MG63 (cell line): ENCODE measurements at regions not wholly inside any gene's neighbourhood (a gene's known extent, or its start where the extent isn't known, plus 50 kb on each side); places are given as distances from the start of the nearest gene placed in this dataset.

Source experiments
- DNase-seq: peaks from one replicate; pipeline ENCODE4 v3.0.0-alpha.2; 2020
- H3K27me3 ChIP-seq: fragments of 250-450 bp; sonication (Bioruptor Pico); 2 replicates; pipeline ENCODE4 v1.5.1; 2020; ENCODE audit warnings: mild to moderate bottlenecking, moderate library complexity
- H3K36me3 ChIP-seq: fragments of 250-450 bp; sonication (Bioruptor Pico); 2 replicates; pipeline ENCODE4 v1.5.1; 2020; ENCODE audit warnings: mild to moderate bottlenecking, moderate library complexity
- H3K4me3 ChIP-seq: fragments of 250-450 bp; sonication (Bioruptor Pico); 2 replicates; pipeline ENCODE4 v1.5.1; 2020; ENCODE audit warnings: mild to moderate bottlenecking, moderate library complexity
- H3K9me3 ChIP-seq: fragments of 250-450 bp; sonication (Bioruptor Pico); 2 replicates; pipeline ENCODE4 v1.5.1; 2020; ENCODE audit warnings: mild to moderate bottlenecking, moderate library complexity

DNA sequence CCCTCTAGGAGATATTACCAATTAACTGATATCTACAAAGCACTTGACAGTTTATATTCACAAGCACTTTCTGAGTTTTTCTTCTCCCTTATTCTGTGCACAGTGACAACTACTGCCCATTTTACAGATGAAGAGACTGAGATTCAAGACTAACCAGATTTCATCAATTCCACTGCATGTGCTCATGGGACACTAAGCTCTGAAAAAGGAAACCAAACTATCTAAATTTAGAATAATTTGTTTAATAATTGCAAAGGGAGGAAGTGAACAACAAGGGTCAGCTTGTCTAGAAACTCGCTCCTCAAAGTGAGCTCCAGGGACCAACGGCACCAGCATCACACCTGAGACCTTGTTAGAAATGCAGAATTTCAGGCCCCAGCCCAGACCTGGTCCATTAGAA lies 50.8 kb upstream of the MYLIP start:
- Histone ChIP-seq H3K36me3 (no peaks in the 10 kb centered on the region), H3K9me3 (no peaks in the 10 kb centered on the region), H3K4me3 (no peak overlapping the region), H3K27me3 (no peaks in the 10 kb centered on the region)
- no peak for DNase-seq

DNA sequence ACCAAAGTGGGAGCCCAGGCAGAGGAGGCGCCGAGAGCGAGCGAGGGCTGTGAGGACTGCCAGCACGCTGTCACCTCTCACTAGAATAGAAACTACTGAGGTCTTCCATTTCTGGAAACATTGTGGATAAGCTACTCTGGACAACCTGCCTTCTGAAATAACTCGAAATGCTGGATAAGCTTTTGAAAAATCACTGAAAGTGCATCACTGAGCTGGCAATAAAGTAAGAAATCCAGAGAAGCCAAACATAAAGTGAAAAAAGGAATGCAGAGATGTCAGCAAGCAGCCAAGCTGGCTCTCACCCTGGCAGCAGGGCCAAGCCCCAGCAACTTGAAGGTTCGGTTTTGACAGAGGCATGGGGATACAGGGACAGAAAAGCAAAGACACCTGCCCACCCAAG lies 59.2 kb upstream of the MYLIP start:
- Histone ChIP-seq H3K4me3 (no peak overlapping the region), H3K9me3 (no peaks in the 10 kb centered on the region), H3K27me3 (no peaks in the 10 kb centered on the region), H3K36me3 (no peaks in the 10 kb centered on the region)
- DNase-seq: no peak

DNA sequence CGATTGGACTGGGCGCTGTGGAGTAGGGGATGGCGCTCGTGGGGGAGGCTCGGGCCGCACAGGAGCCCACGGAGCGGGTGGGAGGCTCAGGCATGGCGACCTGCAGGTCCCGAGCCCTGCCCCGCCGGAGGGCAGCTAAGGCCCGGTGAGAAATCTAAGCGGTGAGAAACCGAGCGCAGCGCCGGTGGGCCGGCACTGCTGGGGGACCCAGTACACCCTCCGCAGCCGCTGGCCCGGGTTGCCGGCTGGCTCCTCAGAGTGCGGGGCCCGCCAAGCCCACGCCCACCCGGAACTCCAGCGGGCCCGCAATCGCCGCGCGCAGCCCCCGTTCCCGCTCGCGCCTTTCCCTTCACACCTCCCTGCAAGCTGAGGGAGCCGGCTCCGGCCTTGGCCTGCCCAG lies 59.7 kb upstream of the MYLIP start:
- Histone ChIP-seq H3K36me3 (no peaks in the 10 kb centered on the region), H3K9me3 (no peaks in the 10 kb centered on the region), H3K27me3 (no peaks in the 10 kb centered on the region), H3K4me3 (no peak overlapping the region)
- DNase-seq: no peak

DNA sequence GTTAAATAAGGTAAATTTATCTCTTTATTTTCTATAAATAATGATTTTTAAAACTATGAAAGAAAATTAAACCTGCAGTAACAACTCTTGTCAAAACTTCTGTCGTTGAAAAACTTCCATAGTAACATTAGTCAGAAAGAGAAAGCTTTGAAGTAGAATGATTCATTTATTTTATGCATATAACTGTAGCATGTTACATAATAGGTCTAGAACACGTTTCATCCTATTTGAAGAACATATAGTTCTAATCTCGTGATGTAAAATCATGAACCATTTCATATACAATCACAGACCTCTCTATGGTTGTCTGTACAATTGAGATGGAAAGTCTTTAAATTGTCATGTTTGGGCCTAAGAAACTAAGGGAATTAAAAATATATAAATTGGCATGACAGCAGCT lies 61.3 kb upstream of the MYLIP start:
- Histone ChIP-seq H3K36me3 (no peaks in the 10 kb centered on the region), H3K9me3 (no peaks in the 10 kb centered on the region), H3K4me3 (no peak overlapping the region), H3K27me3 (no peaks in the 10 kb centered on the region)
- DNase-seq: no peak

DNA sequence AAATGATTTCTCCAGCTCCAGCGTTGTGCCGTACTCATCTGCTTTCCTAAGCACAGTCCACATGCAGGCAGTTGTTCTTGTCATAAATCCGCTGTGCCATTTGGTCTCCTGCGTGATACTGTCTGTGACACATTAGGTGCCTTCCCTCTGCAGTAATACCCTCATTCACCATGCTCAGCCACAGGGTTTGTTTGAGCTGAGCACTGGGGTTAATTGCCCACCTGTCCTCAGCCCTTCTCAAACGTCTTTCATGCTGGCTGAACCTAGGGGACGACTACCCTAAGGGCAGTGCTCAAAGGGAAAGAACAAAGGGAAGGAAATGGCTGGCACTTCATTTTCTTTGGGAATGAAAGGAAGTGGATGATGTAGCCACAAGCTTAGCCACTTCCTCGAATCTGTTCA lies 64.2 kb upstream of the MYLIP start:
- no peak for DNase-seq
- Histone ChIP-seq H3K27me3 (no peaks in the 10 kb centered on the region), H3K4me3 (no peak overlapping the region), H3K36me3 (no peaks in the 10 kb centered on the region), H3K9me3 (no peaks in the 10 kb centered on the region)

DNA sequence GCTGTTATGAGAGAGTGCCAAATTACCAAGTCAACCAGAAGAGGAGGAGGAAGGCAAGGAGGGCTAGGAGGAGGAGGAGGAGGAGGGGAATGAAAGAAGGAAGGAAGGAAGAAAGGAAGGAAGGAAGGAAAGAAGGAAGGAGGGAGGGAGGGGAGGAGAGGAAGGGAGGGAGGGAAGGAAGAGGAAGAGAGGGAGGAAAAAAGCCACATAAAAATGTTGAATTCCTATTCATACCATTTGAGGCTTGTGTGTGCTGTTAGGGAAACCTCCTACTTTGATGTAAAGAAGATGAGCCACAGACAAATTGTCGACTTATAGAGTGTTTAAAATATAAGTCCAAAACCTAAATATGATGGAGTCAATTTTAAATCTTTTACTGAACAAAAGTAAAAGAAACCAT lies 65.3 kb upstream of the MYLIP start:
- Histone ChIP-seq H3K4me3 (no peak overlapping the region), H3K9me3 (no peaks in the 10 kb centered on the region), H3K27me3 (no peaks in the 10 kb centered on the region), H3K36me3 (no peaks in the 10 kb centered on the region)
- no peak for DNase-seq

DNA sequence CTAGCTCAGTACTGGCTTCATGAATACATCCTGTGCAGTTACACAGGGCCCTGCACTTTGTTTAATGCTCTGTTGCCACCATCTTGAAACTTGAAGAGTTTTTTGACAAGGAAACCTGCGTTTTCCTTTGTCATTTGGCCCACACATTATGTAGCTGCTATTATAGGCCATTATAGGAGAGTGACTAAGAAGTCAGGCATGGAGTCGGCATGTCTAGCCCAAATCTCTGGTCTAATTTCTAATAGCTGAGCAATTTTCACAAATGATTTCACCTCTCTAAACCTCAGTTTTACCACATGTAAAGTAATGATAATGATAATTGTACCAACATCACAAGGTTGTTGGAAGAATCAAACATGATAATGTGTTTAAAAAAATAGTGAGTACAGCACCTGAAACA lies 67.1 kb upstream of the MYLIP start:
- no peak overlapping the region for H3K4me3 ChIP-seq
- no peaks in the 10 kb centered on the region for H3K9me3 ChIP-seq
- H3K36me3 ChIP-seq: no peaks in the 10 kb centered on the region
- DNase-seq: peak; percentile 20
- no peaks in the 10 kb centered on the region for H3K27me3 ChIP-seq

DNA sequence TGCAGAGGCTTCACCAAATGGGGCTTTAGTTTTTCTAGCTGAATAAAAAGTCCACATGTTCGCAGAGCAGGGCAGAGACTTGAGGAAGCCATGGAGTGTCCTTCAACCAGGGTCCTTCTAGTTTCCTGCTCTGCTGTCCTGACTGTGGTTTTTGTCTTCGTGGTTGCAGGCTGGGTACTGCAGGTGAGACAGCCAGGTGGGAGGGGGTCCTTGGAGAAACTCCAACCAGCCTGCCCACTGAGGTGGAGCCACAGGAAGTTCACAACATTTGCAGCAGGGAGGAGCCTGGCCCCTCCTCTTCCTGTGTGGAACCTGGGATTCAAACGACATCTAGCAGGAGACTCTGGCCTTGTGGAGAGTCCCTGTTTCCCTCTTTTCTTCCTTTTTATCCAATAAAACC lies 68.8 kb upstream of the MYLIP start:
- Histone ChIP-seq H3K9me3 (no peaks in the 10 kb centered on the region), H3K4me3 (no peak overlapping the region), H3K27me3 (no peaks in the 10 kb centered on the region), H3K36me3 (no peaks in the 10 kb centered on the region)
- no peak for DNase-seq

DNA sequence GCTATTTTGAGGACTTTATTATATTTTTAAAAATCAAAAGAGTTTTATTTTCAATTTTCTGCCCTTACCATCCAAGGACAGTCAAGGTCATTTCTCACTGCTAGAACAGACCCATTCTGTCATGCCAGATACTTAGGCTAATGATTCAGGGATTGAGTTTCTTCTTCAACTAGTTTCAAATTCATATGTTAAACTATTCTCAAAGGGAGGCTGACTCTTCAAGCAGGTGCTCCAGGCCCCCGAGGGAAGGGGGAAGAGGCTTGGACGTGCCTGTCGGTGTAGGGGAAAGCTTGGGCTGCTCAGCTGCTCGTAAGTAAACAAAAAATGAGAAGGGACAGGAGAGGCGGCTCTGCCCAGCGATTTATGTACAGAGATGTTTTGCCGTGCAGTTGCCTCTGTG lies 69.4 kb upstream of the MYLIP start:
- no peak for DNase-seq

DNA sequence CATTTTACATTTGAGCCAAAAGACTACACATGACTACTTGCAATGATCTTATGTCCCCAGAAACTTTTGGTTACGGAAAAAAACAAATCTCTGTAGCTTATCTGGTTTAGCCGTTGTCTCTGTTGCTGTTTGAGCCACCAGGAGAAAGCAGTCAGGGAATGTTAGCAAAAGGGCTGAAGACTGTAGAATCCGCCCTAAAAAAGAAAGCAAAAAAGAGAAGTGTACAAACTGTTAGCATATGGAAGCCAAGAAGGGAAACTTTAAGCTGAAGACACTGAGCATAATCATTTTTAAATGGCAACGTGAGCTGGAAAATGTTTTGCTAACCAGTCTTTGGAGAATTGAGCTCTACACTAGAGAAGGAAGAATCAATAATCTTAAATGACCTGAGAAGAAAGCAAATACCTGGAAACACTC lies 69.9 kb upstream of the MYLIP start:
- Histone ChIP-seq H3K4me3 (no peak overlapping the region), H3K27me3 (no peaks in the 10 kb centered on the region), H3K9me3 (no peaks in the 10 kb centered on the region), H3K36me3 (no peaks in the 10 kb centered on the region)
- DNase-seq: no peak

More for the DNA sequence above, 69.4 kb upstream of the MYLIP start:
- H3K36me3 ChIP-seq: no peaks in the 10 kb centered on the region
- H3K4me3 ChIP-seq: no peak overlapping the region
- H3K9me3 ChIP-seq: no peaks in the 10 kb centered on the region
- H3K27me3 ChIP-seq: no peaks in the 10 kb centered on the region

DNA sequence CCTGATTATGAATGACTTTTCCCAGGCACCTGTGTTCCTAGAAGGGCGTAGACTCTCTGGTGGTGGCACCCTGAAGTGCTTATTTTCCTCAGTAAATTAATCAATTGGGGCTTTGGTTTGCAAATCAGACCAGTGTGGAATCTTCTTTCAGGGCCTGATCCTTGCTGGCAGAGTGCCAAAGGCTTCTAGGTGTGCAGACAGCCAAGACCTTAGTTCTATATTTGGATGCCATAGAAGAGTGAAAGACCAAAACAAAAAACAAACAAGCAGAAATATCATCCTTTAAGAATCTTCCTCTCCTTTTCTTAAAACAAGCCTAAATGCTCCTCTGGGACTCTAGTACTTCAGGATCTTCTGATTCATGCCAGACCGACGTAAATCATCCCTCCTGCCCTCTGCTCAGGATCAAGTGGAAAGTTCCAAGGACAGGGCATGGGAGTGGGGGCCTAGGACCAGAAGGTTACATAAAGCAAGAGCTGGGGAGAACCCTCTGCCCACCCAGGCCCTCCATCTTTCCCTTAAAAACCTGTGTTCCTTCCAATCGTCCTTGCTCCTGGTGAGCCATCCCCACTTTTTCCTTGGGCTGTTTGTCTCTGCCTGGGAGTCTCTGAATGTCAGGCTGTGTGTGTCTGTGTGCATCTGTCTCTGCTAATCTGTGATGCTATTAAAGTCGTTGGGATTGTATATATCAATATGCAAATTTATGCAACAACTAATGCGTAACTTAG lies 70.5 kb upstream of the MYLIP start:
- no peaks in the 10 kb centered on the region for H3K9me3 ChIP-seq
- H3K36me3 ChIP-seq: no peaks in the 10 kb centered on the region
- H3K4me3 ChIP-seq: no peak overlapping the region
- no peak for DNase-seq
- H3K27me3 ChIP-seq: no peaks in the 10 kb centered on the region

DNA sequence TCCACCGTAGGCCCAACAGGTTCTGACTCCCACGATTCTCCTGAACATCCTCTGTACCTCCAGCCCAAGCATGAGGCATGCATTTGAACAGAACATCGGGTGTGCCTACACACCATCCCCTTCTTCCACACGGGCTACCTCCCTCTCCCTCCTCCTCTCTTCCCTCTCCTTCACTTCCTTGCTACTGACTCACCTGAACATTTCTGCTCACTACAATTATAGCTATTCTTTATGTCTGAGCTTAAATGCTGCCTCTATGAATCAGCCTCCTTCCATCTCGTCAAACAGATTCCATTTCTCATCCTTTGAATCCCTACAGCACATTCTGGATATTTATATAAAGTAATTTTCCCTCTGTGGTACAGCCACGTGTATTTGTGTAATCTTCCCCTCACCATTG lies 71.4 kb upstream of the MYLIP start:
- Histone ChIP-seq H3K36me3 (no peaks in the 10 kb centered on the region), H3K27me3 (no peaks in the 10 kb centered on the region), H3K9me3 (no peaks in the 10 kb centered on the region), H3K4me3 (no peak overlapping the region)
- DNase-seq: no peak

DNA sequence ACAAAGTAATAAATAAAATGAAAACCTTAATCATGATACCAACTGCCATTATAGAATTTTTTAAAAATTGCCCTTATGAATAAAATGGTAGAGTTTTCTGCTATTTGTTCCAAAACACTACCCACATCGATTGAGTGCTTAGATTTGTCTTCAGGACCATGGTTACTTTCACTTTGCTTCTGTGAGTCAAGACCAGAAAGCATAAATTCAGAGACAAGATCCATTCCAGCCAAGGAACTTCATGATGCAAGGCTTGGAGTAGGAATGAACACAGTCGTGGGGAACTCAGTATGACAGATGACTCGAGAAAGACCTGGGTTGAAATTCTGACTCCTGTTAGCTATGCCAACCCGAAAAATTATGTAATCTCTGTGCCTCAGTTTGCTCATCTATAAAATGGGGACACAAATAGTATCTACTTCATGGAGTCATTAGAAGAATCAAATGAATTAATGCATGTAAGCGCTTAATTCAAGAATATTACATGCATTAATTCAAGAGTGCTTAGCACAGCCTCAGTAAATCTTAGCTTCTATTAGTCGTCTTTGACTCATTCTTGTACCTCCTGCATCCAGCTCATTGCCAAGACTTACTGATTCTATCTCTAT lies 72.5 kb upstream of the MYLIP start:
- H3K9me3 ChIP-seq: no peaks in the 10 kb centered on the region
- no peaks in the 10 kb centered on the region for H3K27me3 ChIP-seq
- H3K36me3 ChIP-seq: no peaks in the 10 kb centered on the region
- H3K4me3 ChIP-seq: peak overlapping the region; percentile 30
- DNase-seq: no peak

DNA sequence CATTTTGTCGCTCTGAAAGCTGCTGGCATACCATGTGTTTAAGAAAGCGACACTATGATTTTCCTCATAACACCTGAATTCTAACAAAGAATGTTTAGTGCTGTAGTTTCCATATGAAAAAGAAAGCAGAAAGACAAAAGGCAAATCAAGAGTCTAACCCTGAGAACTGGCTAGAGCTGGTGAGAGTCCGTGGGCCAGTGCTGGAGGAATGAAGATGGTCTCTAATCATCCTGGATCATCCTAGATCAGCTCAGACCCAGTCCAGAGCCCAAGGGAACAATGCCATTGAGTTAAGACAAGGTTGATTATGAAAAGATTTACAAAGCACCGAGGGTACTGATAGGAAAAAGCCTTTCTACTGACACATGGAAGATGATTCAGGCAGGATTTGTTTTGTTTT lies 73.0 kb upstream of the MYLIP start:
- no peaks in the 10 kb centered on the region for H3K27me3 ChIP-seq
- no peaks in the 10 kb centered on the region for H3K36me3 ChIP-seq
- no peaks in the 10 kb centered on the region for H3K9me3 ChIP-seq
- no peak for DNase-seq
- peak overlapping the region; percentile 30 for H3K4me3 ChIP-seq

DNA sequence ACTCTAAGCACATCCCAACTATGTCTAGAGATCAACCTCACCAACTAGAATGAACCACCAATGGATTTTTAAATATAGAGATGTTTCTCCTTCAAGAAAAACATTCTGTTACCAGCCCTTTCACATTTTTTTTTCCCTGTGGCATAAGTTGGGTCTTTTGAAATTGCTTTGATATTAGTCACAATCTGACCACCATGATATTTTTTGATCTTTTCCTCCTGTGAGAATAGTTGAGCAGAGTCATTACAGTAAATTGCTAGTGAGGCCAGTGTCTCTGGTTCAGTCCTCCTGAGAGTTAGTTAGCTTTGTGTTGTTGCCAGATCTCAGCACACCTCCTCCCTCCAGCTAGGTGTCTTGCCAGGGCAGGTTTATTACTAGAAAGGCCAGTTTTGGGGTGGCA lies 79.7 kb upstream of the MYLIP start:
- DNase-seq: no peak
- H3K9me3 ChIP-seq: no peaks in the 10 kb centered on the region
- no peaks in the 10 kb centered on the region for H3K36me3 ChIP-seq
- no peak overlapping the region for H3K4me3 ChIP-seq
- H3K27me3 ChIP-seq: no peaks in the 10 kb centered on the region

DNA sequence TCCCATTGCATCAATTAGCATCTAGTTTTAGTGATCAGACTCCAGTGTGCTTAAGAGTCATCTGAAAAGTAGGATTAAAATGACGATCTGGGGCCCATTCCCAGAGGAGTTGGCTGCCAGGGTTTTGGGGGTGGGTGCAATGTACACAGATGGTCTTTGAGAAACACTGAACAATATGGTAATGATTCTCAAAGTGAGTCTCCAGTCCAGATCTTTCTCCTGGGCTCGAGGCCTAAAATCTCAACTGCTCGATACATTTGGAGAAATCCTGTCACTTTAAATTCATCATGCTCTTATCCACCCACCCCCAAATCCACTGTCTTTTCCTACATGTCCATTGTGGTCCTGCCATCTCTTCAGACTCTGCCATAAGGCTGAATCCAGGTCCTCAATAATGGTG lies 80.7 kb upstream of the MYLIP start:
- DNase-seq: no peak

DNA sequence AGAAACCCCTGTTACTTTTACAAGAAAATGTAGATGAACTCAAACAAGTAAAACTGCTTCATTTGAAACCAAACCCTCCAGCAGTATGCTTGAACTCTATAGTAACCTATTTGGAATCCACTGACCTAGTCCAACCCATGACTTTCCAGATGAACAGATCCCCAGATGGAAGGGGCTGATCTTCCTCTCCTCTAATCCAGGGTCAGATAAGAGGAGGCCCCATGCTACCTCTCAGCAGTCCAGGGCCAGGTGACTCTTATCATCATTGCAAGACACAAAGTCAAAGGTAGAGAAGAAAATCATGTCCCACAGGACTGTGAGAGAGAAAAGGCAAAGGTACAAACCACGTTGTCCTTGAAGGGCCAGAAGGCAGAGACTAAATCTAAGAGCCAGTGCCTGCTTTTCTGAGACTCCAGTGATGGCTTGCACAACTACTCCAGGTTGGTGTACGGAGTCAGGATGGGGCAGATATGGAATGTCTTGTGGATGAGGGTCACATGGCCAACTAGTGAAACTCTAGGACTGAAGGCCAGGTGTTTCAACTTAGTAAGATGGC lies 81.4 kb upstream of the MYLIP start:
- Histone ChIP-seq H3K4me3 (no peak overlapping the region), H3K36me3 (no peaks in the 10 kb centered on the region), H3K9me3 (no peaks in the 10 kb centered on the region), H3K27me3 (no peaks in the 10 kb centered on the region)
- DNase-seq: no peak

More for the DNA sequence above, 80.7 kb upstream of the MYLIP start:
- no peaks in the 10 kb centered on the region for H3K36me3 ChIP-seq
- H3K27me3 ChIP-seq: no peaks in the 10 kb centered on the region
- no peak overlapping the region for H3K4me3 ChIP-seq
- no peaks in the 10 kb centered on the region for H3K9me3 ChIP-seq

DNA sequence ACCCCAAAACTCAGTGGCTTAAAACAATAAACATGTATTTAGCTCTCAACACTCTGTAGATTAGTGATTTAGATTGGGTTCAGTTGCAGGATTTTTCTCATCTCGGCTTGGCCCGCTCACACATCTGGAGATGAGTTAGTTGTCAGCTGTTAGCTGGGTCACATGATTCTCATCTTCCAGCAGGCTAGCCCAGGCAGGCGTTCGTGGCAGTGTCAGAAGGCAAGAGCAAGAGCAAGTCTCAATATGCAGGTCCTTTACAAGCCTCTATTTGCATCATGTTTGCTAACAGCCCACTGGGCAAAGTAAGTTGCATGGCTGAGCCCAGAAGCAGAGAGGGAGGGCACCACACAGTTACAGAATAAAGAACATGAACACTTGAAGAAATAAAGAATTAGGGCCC lies 83.6 kb upstream of the MYLIP start:
- Histone ChIP-seq H3K27me3 (no peaks in the 10 kb centered on the region), H3K4me3 (no peak overlapping the region), H3K36me3 (no peaks in the 10 kb centered on the region), H3K9me3 (no peaks in the 10 kb centered on the region)
- DNase-seq: no peak
